ENCODE measurements at regions not wholly inside any gene's neighbourhood (a gene's known extent, or its start where the extent isn't known, plus 50 kb on each side); places are given as distances from the start of the nearest gene placed in this dataset.

GRCh38 chr18:4888251-4889040 is 308.6 kb downstream of the AKAIN1 start:
- TF ChIP-seq CTCF (IDR thresholded peaks at IDR 0.05) (no peak), POLR2A (IDR thresholded peaks at IDR 0.05) (no peak)
